MCF 10A (cell line): ENCODE measurements at regions not wholly inside any gene's neighbourhood (a gene's known extent, or its start where the extent isn't known, plus 50 kb on each side); places are given as distances from the start of the nearest gene placed in this dataset.

ENCODE experiments used
- BruUV-seq: library from RNA; stranded (reverse); fragments of 400-500 nt; replicated peaks from 2 replicates; lab custom pipeline; 2021; lab: Mats Ljungman, UMichigan
- CTCF ChIA-PET: fragments of 300-600 bp; sonication (Branson Sonifier 250); formaldehyde crosslinking; extraction: SDS; loops from one replicate; lab custom pipeline; 2021; ENCODE audit warnings: antibody characterized with exemption, inconsistent platforms; lab: Yijun Ruan, JAX
- POLR2A ChIA-PET: fragments of 300-600, 350-650 bp; sonication (Branson Sonifier 250); formaldehyde crosslinking; extraction: SDS; loops from one replicate; lab custom pipeline; 2020; ENCODE audit warnings: antibody characterized with exemption, inconsistent platforms; lab: Yijun Ruan, JAX
- DNase-seq: peaks from one replicate; pipeline ENCODE4 v3.0.0-alpha.2; 2018; ENCODE audit not compliant: unreplicated experiment
- H3K27ac Mint-ChIP-seq: one replicate; pipeline ENCODE4 v1.8.0; 2022; ENCODE audit warnings: mild to moderate bottlenecking, low read depth, mixed read lengths; ENCODE audit not compliant: unreplicated experiment
- H3K27me3 Mint-ChIP-seq: one replicate; pipeline ENCODE4 v1.8.0; 2022; ENCODE audit warnings: mixed read lengths; ENCODE audit not compliant: insufficient read depth, unreplicated experiment
- H3K36me3 Mint-ChIP-seq: one replicate; pipeline ENCODE4 v1.8.0; 2022; ENCODE audit warnings: mild to moderate bottlenecking, moderate library complexity, mixed read lengths; ENCODE audit not compliant: insufficient read depth, unreplicated experiment
- H3K4me1 Mint-ChIP-seq: one replicate; pipeline ENCODE4 v1.8.0; 2022; ENCODE audit warnings: mixed read lengths; ENCODE audit not compliant: insufficient read depth, unreplicated experiment
- H3K4me3 Mint-ChIP-seq: one replicate; pipeline ENCODE4 v1.8.0; 2022; ENCODE audit warnings: mild to moderate bottlenecking, moderate library complexity, mixed read lengths; ENCODE audit not compliant: unreplicated experiment
- H3K9me3 Mint-ChIP-seq: one replicate; pipeline ENCODE4 v1.8.0; 2022; ENCODE audit warnings: mixed read lengths; ENCODE audit not compliant: unreplicated experiment
- intact Hi-C: fragments of 100-400 bp; cut with micrococcal nuclease; formaldehyde crosslinking; loops from 2 replicates; pipeline ENCODE4 v1.14.1; 2022
- TF ChIP-seq, protein P1 (sequence below): fragments of 200-600 bp; IDR thresholded peaks from one replicate; pipeline ENCODE4 v1.8.0; 2022; ENCODE audit warnings: antibody characterized with exemption, mild to moderate bottlenecking; ENCODE audit not compliant: unreplicated experiment

DNA sequence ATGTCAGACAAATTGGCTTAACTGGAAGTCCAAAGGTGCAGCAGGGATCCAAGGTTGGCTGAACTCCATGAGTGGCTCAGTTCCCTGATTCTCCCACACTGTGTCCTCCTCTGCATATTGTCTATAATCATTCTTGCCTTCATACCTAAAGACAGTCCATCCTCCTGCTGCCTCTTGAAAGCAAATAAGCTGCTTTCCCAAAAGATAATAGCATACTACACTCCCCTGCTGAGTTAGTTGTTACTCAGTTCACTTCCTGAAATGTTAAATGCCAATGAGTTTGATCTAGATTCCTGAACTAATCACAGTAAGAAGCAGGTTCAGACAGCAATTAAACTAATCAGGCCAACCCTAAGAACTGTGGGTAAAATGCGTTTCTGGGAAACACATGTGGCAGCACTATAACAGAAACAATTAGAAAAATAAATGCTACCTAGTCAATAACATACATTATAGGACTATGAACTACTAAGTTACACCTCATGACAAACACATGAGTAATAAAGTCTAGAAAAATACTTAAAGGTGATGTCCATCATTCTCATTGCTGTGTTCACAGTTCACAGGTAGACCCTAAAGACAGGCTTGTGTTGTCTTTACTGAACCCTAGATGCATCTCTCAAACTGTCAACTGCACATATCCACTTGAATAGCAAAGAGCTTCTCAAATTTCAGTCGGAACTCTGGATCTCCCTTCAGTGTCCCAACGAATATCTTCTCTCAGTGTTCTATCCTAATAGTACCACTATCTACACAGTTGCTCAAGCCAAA lies 50.8 kb upstream of the BOLA1 start:
- ChIA-PET CTCF (interaction anchor here (0.7 kb wide), 1 partner anchor 407 kb away, joined by 3 read pairs; no protein-coding TSS in a partner anchor), POLR2A (interaction anchor here (0.6 to 7.9 kb wide), 15 partner anchors 28 to 385 kb away, joined by 3 to 632 read pairs (median 5); partner anchors contain the start of genes OTUD7B, SF3B4 and VPS45)
- Mint-ChIP-seq H3K4me3 (peak overlapping the region; percentile 74), H3K27ac (peak overlapping the region; percentile 70), H3K27me3 (no peaks in the 10 kb centered on the region), H3K4me1 (peaks cover 60% of the 10 kb centered on the region), H3K9me3 (no peaks in the 10 kb centered on the region), H3K36me3 (peaks cover 10% of the 10 kb centered on the region)
- peak; percentile 27 for DNase-seq
- BruUV-seq = no TSS peak
- intact Hi-C loops = no loop called here
- TF ChIP-seq, protein P1, sequence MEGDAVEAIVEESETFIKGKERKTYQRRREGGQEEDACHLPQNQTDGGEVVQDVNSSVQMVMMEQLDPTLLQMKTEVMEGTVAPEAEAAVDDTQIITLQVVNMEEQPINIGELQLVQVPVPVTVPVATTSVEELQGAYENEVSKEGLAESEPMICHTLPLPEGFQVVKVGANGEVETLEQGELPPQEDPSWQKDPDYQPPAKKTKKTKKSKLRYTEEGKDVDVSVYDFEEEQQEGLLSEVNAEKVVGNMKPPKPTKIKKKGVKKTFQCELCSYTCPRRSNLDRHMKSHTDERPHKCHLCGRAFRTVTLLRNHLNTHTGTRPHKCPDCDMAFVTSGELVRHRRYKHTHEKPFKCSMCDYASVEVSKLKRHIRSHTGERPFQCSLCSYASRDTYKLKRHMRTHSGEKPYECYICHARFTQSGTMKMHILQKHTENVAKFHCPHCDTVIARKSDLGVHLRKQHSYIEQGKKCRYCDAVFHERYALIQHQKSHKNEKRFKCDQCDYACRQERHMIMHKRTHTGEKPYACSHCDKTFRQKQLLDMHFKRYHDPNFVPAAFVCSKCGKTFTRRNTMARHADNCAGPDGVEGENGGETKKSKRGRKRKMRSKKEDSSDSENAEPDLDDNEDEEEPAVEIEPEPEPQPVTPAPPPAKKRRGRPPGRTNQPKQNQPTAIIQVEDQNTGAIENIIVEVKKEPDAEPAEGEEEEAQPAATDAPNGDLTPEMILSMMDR = no peak

DNA sequence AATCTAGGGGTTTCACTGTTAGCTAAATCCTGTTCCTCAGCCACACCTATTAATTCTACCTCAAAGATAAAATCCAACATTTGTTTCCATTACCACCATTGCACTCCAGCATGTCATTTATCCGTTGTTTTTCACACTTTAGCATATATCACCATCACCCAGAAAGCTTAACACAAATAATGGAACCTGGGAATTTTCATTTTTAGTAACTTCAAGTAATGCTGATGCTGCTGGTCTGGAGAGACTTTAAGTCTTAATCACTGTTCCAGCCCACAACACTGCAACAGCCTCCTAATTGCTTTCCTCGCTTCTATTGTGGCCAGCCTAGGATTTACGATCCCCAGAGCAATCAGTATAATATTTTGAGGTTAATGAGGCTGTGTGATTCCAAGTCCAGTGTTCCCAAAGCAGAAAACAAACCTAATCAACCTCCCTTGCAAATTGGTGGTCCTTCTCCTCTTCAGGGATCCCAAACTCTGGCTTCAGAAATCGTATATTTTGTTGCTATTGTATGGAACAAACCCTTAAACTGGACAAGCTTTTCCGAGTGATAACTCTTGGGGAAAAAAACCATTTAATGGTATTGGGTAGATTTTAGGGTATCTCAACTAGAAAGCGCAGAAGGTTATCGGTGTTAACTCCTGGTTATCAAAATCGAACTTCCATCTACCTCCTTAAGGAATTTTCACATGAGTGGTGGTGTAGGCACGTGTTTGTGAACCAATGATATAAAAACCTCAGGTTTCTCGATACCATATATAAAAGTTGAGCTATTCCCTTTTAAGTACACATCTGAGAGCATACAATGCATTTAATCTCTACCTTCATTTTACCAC lies 50.0 kb upstream of the BOLA1 start:
- H3K4me1 Mint-ChIP-seq = peaks cover 55% of the 10 kb centered on the region

More for the DNA sequence above, 50.0 kb upstream of the BOLA1 start:
- H3K27me3 Mint-ChIP-seq = no peaks in the 10 kb centered on the region
- no TSS peak for BruUV-seq
- POLR2A ChIA-PET = interaction anchor here (0.6 to 7.9 kb wide), 19 partner anchors 28 to 386 kb away, joined by 3 to 632 read pairs (median 4); partner anchors contain the start of genes OTUD7B, SF3B4 and VPS45
- peaks cover 10% of the 10 kb centered on the region for H3K36me3 Mint-ChIP-seq
- TF ChIP-seq, protein P1 = no peak
- peak overlapping the region; percentile 74 for H3K4me3 Mint-ChIP-seq
- peak; percentile 6 for DNase-seq
- CTCF ChIA-PET = interaction anchor here (0.7 to 0.9 kb wide), 2 partner anchors 338 to 406 kb away, joined by 3 read pairs; no protein-coding TSS in a partner anchor
- peak overlapping the region; percentile 70 for H3K27ac Mint-ChIP-seq
- intact Hi-C loops = no loop called here
- H3K9me3 Mint-ChIP-seq = no peaks in the 10 kb centered on the region
